Motor neuron (in vitro differentiated cells): ENCODE measurements at regions not wholly inside any gene's neighbourhood (a gene's known extent, or its start where the extent isn't known, plus 50 kb on each side); places are given as distances from the start of the nearest gene placed in this dataset.

ENCODE experiments used
- ATAC-seq, 8 experiments: fragments of 200-7000 bp; cut with Tn5 transposase; replicated peaks in 6 of 8; 2 replicates each; pipeline ENCODE4 v1.8.0; 2021; ENCODE audit warnings: mild to moderate bottlenecking in 8 of 8, moderate library complexity in 8 of 8
- H3K27ac ChIP-seq, 2 donors: fragments of 250-450 bp; sonication (Bioruptor Pico); 2 replicates each; pipeline ENCODE4 v1.9.0; 2021; ENCODE audit warnings: antibody characterized with exemption in 2 of 2, mild to moderate bottlenecking in 2 of 2, moderate library complexity in 1 of 2
- H3K4me1 ChIP-seq, 2 donors: fragments of 250-450 bp; sonication (Bioruptor Pico); replicated peaks in 1 of 2; 2 replicates each; pipeline ENCODE4 v1.6.1; 2021; ENCODE audit warnings: antibody characterized with exemption in 2 of 2, mild to moderate bottlenecking in 2 of 2, moderate library complexity in 1 of 2
- H3K4me3 ChIP-seq, 5 donors: fragments of 250-450 bp; sonication (Bioruptor Pico); 2 replicates each; pipeline ENCODE4 v1.9.0; 2021; ENCODE audit warnings: antibody characterized with exemption in 5 of 5, mild to moderate bottlenecking in 5 of 5, moderate library complexity in 4 of 5
- WGBS, 10 experiments: fragments of 450-650 bp; shearing (Covaris generic); methylation state at CpG; one replicate each; pipeline ENCODE4 v1.0.0; 2022; 5-methylcytosine and 5-hydroxymethylcytosine counted together
- in situ Hi-C, 9 experiments: fragments of 400-800 bp; cut with MboI; loops; one replicate each; pipeline ENCODE4 v1.15.0; 2021; ENCODE audit warnings: low sequenced_read_pairs in 9 of 9, low pct_unique_long_range_greater_than_20kb in 2 of 9; ENCODE audit not compliant: unreplicated experiment in 9 of 9

- WGBS, 10 experiments = 20 to 86% (median 50%) methylated on average over 1 to 2 of the region's 2 CpGs; no CpG with 5 or more reads in 1 of the 10 experiments
- no peak for ATAC-seq
- no peak overlapping the region for H3K27ac ChIP-seq
- in situ Hi-C loops = no loop called here
- H3K4me1 ChIP-seq = no peaks in the 10 kb centered on the region
- no peak overlapping the region for H3K4me3 ChIP-seq
Observed at GRCh38 chr6:105940990-105941389, 145.1 kb upstream of the PRDM1 start.

- Histone ChIP-seq H3K4me1 (no peaks in the 10 kb centered on the region), H3K27ac (no peak overlapping the region), H3K4me3 (no peak overlapping the region)
- ATAC-seq = no peak
- 50 to 100% (median 82%) methylated on average over 1 to 2 of the region's 2 CpGs; no CpG with 5 or more reads in 4 of the 10 experiments for WGBS, 10 experiments
- in situ Hi-C loops = no loop called here
Observed at GRCh38 chr6:105936972-105937371, 149.2 kb upstream of the PRDM1 start.

GRCh38 chr6:105935416-105935815 lies 150.7 kb upstream of the PRDM1 start:
- H3K27ac ChIP-seq = no peak overlapping the region
- no peaks in the 10 kb centered on the region for H3K4me1 ChIP-seq
- in situ Hi-C loops = no loop called here
- H3K4me3 ChIP-seq = no peak overlapping the region
- WGBS, 10 experiments = 21 to 100% (median 83%) methylated on average over 2 to 4 of the region's 4 CpGs; no CpG with 5 or more reads in 1 of the 10 experiments
- ATAC-seq = no peak

GRCh38 chr6:105934708-105935107 lies 151.4 kb upstream of the PRDM1 start:
- Histone ChIP-seq H3K4me3 (no peak overlapping the region), H3K27ac (no peak overlapping the region), H3K4me1 (no peaks in the 10 kb centered on the region)
- in situ Hi-C loops = no loop called here
- ATAC-seq = no peak
- WGBS, 10 experiments = 74 to 100% (median 86%) methylated on average over 1 to 5 of the region's 5 CpGs

GRCh38 chr6:105932440-105932839 lies 153.7 kb upstream of the PRDM1 start:
- in situ Hi-C loops = no loop called here
- H3K4me1 ChIP-seq = no peaks in the 10 kb centered on the region
- no peak for ATAC-seq
- no peak overlapping the region for H3K27ac ChIP-seq
- H3K4me3 ChIP-seq = no peak overlapping the region
- WGBS, 10 experiments = 77 to 100% (median 90%) methylated on average over 1 to 2 of the region's 2 CpGs; no CpG with 5 or more reads in 2 of the 10 experiments

- no peak for ATAC-seq
- no peak overlapping the region for H3K27ac ChIP-seq
- no peaks in the 10 kb centered on the region for H3K4me1 ChIP-seq
- no peak overlapping the region for H3K4me3 ChIP-seq
- in situ Hi-C loops = no loop called here
- 20 to 80% (median 67%) methylated on average over 1 of the region's 1 CpG; no CpG with 5 or more reads in 7 of the 10 experiments for WGBS, 10 experiments
Observed at GRCh38 chr6:105929626-105930025, 156.5 kb upstream of the PRDM1 start.

- 13 to 88% (median 54%) methylated on average over 1 of the region's 1 CpG; no CpG with 5 or more reads in 4 of the 10 experiments for WGBS, 10 experiments
- Histone ChIP-seq H3K27ac (no peak overlapping the region), H3K4me3 (no peak overlapping the region), H3K4me1 (no peaks in the 10 kb centered on the region)
- no peak for ATAC-seq
- in situ Hi-C loops = no loop called here
Observed at GRCh38 chr6:105926318-105926717, 159.8 kb upstream of the PRDM1 start.

- 90 to 100% (median 100%) methylated on average over 1 to 3 of the region's 3 CpGs; no CpG with 5 or more reads in 3 of the 10 experiments for WGBS, 10 experiments
- no peak overlapping the region for H3K27ac ChIP-seq
- no peak overlapping the region for H3K4me3 ChIP-seq
- no peak for ATAC-seq
- H3K4me1 ChIP-seq = no peaks in the 10 kb centered on the region
- in situ Hi-C loops = no loop called here
Observed at GRCh38 chr6:105925706-105926105, 160.4 kb upstream of the PRDM1 start.

- no peaks in the 10 kb centered on the region for H3K4me1 ChIP-seq
- ATAC-seq = no peak
- no peak overlapping the region for H3K27ac ChIP-seq
- WGBS, 10 experiments = 0 to 93% (median 72%) methylated on average over 1 to 3 of the region's 3 CpGs; no CpG with 5 or more reads in 2 of the 10 experiments
- H3K4me3 ChIP-seq = no peak overlapping the region
- in situ Hi-C loops = no loop called here
Observed at GRCh38 chr6:105921781-105922180, 164.4 kb upstream of the PRDM1 start.

GRCh38 chr6:105920071-105920470 lies 166.1 kb upstream of the PRDM1 start:
- Histone ChIP-seq H3K4me1 (no peaks in the 10 kb centered on the region), H3K27ac (no peak overlapping the region), H3K4me3 (no peak overlapping the region)
- 58 to 100% (median 88%) methylated on average over 2 of the region's 2 CpGs; no CpG with 5 or more reads in 4 of the 10 experiments for WGBS, 10 experiments
- ATAC-seq = no peak
- in situ Hi-C loops = no loop called here

GRCh38 chr6:105917038-105917695 lies 169.0 kb upstream of the PRDM1 start:
- in situ Hi-C loops = no loop called here
- ATAC-seq = no peak
- Histone ChIP-seq H3K27ac (no peak overlapping the region), H3K4me3 (no peak overlapping the region), H3K4me1 (no peaks in the 10 kb centered on the region)
- WGBS, 10 experiments = 55 to 100% (median 88%) methylated on average over 1 to 2 of the region's 2 CpGs

- ATAC-seq = no peak
- in situ Hi-C loops = no loop called here
- no peak overlapping the region for H3K4me3 ChIP-seq
- H3K4me1 ChIP-seq = no peaks in the 10 kb centered on the region
- 50 to 100% (median 80%) methylated on average over 1 to 4 of the region's 4 CpGs; no CpG with 5 or more reads in 2 of the 10 experiments for WGBS, 10 experiments
- no peak overlapping the region for H3K27ac ChIP-seq
Observed at GRCh38 chr6:105911106-105911629, 175.0 kb upstream of the PRDM1 start.

- ATAC-seq = no peak
- Histone ChIP-seq H3K27ac (no peak overlapping the region), H3K4me1 (no peaks in the 10 kb centered on the region), H3K4me3 (no peak overlapping the region)
- in situ Hi-C loops = no loop called here
- 0 to 100% (median 69%) methylated on average over 1 to 6 of the region's 6 CpGs; no CpG with 5 or more reads in 2 of the 10 experiments for WGBS, 10 experiments
Observed at GRCh38 chr6:105909106-105909505, 177.0 kb upstream of the PRDM1 start.

GRCh38 chr6:105907991-105908390 lies 178.1 kb upstream of the PRDM1 start:
- Histone ChIP-seq H3K4me3 (no peak overlapping the region), H3K27ac (no peak overlapping the region), H3K4me1 (no peaks in the 10 kb centered on the region)
- no peak for ATAC-seq
- WGBS, 10 experiments = 79 to 100% (median 85%) methylated on average over 1 to 5 of the region's 5 CpGs; no CpG with 5 or more reads in 2 of the 10 experiments
- in situ Hi-C loops = no loop called here
